22Rv1 (cell line): ENCODE measurements at regions not wholly inside any gene's neighbourhood (a gene's known extent, or its start where the extent isn't known, plus 50 kb on each side); places are given as distances from the start of the nearest gene placed in this dataset.

Source experiments
- ZFX ChIP-seq: fragments of 450-650 bp; IDR thresholded peaks from 2 replicates; pipeline ENCODE4 v1.6.1; 2017; ENCODE audit warnings: antibody characterized with exemption, borderline replicate concordance
- TF ChIP-seq, protein P1 (sequence below): fragments of 450-650 bp; IDR thresholded peaks from 2 replicates; pipeline ENCODE4 v1.5.1; 2017; ENCODE audit warnings: mild to moderate bottlenecking

DNA sequence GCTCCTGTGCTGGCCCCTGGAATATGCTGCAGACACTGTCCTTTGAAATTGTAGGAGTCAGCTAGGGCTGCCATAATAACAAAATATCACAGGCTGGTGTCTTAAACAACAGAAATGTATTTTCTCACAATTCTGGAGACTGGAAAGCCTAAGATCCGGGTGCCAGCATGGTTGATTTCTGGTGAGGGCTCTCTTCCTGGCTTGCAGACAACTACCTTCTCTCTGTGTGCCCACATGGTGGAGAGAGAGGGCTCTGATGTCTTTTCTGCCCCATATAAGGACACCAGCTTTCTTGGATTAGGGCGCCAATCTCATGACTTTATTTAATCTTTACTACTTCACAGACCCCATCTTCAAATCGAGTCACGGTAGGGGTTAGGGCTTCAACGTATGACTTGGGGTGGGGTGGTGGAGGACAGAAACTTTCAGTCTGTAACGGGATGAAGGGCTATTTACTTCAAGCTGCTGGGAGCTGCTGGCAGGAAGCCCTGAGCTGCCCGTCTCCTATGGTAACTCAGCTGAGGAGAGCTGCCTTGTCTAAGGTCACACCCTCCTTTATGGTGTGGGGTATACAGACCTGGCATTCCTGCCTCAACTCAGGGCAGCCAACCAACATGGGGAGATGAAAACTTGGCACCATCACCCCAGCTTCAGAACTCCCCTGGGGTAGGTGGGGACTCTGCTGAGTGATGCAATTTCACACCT, 142.9 kb upstream of the ZBED5 start:
- TF ChIP-seq, protein P1, sequence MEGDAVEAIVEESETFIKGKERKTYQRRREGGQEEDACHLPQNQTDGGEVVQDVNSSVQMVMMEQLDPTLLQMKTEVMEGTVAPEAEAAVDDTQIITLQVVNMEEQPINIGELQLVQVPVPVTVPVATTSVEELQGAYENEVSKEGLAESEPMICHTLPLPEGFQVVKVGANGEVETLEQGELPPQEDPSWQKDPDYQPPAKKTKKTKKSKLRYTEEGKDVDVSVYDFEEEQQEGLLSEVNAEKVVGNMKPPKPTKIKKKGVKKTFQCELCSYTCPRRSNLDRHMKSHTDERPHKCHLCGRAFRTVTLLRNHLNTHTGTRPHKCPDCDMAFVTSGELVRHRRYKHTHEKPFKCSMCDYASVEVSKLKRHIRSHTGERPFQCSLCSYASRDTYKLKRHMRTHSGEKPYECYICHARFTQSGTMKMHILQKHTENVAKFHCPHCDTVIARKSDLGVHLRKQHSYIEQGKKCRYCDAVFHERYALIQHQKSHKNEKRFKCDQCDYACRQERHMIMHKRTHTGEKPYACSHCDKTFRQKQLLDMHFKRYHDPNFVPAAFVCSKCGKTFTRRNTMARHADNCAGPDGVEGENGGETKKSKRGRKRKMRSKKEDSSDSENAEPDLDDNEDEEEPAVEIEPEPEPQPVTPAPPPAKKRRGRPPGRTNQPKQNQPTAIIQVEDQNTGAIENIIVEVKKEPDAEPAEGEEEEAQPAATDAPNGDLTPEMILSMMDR: no peak
- TF ChIP-seq ZFX: no peak
